SKM-1 treated with dmso at 0.1 percent for 144 hours (cell line): ENCODE measurements at regions not wholly inside any gene's neighbourhood (a gene's known extent, or its start where the extent isn't known, plus 50 kb on each side); places are given as distances from the start of the nearest gene placed in this dataset.

Experiments used
- DNase-seq: peaks from one replicate; lab custom pipeline; 2025; ENCODE audit not compliant: unreplicated experiment; lab: John Stamatoyannopoulos, UW

GRCh38 chr7:91814189-91814588, 66.3 kb downstream of the MTERF1 start:
- DNase-seq = no peak
